Testis (tissue), 2 donors: ENCODE measurements at regions not wholly inside any gene's neighbourhood (a gene's known extent, or its start where the extent isn't known, plus 50 kb on each side); places are given as distances from the start of the nearest gene placed in this dataset.

Source experiments
- POLR2A ChIP-seq: fragments of 450-650 bp; IDR thresholded peaks from one replicate; pipeline ENCODE4 v1.6.1; 2017; ENCODE audit warnings: antibody characterized with exemption, mild to moderate bottlenecking, moderate library complexity
- TF ChIP-seq, protein P1 (sequence below), 3 experiments: fragments of 450-650 bp in 2 of 3; fragments of 200-600 bp in 1 of 3; sonication (generic) in 1 of 3; IDR thresholded peaks; one replicate each; pipeline ENCODE4 v1.5.1; 2016 to 2019; ENCODE audit warnings: antibody characterized with exemption in 3 of 3, mild to moderate bottlenecking in 2 of 3, moderate library complexity in 1 of 3

DNA sequence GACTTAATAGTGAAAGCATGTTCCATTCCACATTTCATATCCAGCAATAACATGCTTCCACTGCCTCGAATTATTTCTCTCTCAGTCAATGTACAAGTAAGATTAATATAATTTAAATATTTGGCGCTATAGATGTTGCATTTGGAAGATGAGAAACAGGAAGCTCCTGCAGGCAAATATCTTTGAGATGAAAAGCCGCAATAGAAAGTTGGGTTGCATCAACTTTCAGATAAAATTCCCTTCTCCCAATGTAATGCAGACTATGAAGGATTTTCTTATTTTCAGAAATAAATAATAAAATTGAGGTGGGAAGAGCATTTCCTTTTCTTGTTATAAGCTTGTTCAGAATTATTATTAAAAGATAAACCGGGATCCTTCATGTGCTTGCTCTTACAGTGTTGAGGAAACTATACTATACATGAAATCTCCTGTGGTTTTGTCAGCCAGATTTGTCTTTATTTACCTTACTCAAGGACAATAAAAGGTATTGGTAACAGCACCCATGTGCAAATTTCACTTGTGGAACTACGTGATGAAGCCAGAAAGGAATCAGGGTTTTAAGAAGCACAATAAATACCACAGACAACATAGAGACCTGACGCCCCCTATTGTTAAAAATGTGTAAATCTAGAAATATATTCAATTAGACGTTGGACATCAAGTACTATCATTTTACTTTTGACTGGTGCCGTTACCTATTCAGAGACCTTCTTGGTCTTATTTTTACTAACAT, 307.0 kb downstream of the ARPP21 start:
- TF ChIP-seq, protein P1, sequence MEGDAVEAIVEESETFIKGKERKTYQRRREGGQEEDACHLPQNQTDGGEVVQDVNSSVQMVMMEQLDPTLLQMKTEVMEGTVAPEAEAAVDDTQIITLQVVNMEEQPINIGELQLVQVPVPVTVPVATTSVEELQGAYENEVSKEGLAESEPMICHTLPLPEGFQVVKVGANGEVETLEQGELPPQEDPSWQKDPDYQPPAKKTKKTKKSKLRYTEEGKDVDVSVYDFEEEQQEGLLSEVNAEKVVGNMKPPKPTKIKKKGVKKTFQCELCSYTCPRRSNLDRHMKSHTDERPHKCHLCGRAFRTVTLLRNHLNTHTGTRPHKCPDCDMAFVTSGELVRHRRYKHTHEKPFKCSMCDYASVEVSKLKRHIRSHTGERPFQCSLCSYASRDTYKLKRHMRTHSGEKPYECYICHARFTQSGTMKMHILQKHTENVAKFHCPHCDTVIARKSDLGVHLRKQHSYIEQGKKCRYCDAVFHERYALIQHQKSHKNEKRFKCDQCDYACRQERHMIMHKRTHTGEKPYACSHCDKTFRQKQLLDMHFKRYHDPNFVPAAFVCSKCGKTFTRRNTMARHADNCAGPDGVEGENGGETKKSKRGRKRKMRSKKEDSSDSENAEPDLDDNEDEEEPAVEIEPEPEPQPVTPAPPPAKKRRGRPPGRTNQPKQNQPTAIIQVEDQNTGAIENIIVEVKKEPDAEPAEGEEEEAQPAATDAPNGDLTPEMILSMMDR (IDR thresholded peaks at IDR 0.05): peak in 2 of 3 experiments; percentile 16 to 38
- no peak for TF ChIP-seq POLR2A
